Stimulated activated CD4-positive, alpha-beta T cell treated with anti-CD3 and anti-CD28 coated beads, TNF-alpha, amount 100 ng/mL, for 4 hours (primary cell): ENCODE measurements at regions not wholly inside any gene's neighbourhood (a gene's known extent, or its start where the extent isn't known, plus 50 kb on each side); places are given as distances from the start of the nearest gene placed in this dataset.
"Not testable (repeated sequence)": the region's sequence is repeated elsewhere in the genome, so short reads cannot be mapped to it uniquely, and the experiment has no call there.

Experiments used
- DNase-seq, 3 experiments: peaks; one replicate each; pipeline ENCODE4 v3.0.0-alpha.2; 2020; ENCODE audit warnings: low read depth in 3 of 3

GRCh38 chr13:110811008-110811720 is 97.7 kb downstream of the ING1 start:
- DNase-seq, result no peak

GRCh38 chr13:110811771-110812120 is 98.2 kb downstream of the ING1 start:
- no peak for DNase-seq

- DNase-seq, result no peak
These were observed 98.8 kb downstream of the ING1 start for GRCh38 chr13:110812121-110812868.

GRCh38 chr13:110812869-110813645 is 99.6 kb downstream of the ING1 start:
- no peak for DNase-seq

GRCh38 chr13:110813646-110814624 is 100.4 kb downstream of the ING1 start:
- no peak for DNase-seq

GRCh38 chr13:110815471-110816204 is 99.2 kb downstream of the ANKRD10 start:
- DNase-seq, result no peak

- no peak for DNase-seq
These were observed 98.4 kb downstream of the ANKRD10 start for GRCh38 chr13:110816500-110816899.

- no peak for DNase-seq
These were observed 97.7 kb downstream of the ANKRD10 start for GRCh38 chr13:110817143-110817542.

- DNase-seq, result no peak
These were observed 96.1 kb downstream of the ANKRD10 start for GRCh38 chr13:110818747-110819146.

GRCh38 chr13:110819203-110820014 is 95.5 kb downstream of the ANKRD10 start:
- DNase-seq, result peak; percentile 58 to 68 (median 59)

GRCh38 chr13:110820322-110820721 is 94.5 kb downstream of the ANKRD10 start:
- no peak for DNase-seq

- not testable (repeated sequence) for DNase-seq
These were observed 92.8 kb downstream of the ANKRD10 start for GRCh38 chr13:110821837-110822668.

- no peak for DNase-seq
These were observed 92.3 kb downstream of the ANKRD10 start for GRCh38 chr13:110822669-110822945.

GRCh38 chr13:110824702-110825300 is 90.1 kb downstream of the ANKRD10 start:
- no peak for DNase-seq

- DNase-seq, result no peak
These were observed 89.4 kb downstream of the ANKRD10 start for GRCh38 chr13:110825516-110825915.

GRCh38 chr13:110826101-110826500 is 88.8 kb downstream of the ANKRD10 start:
- DNase-seq, result no peak

- no peak for DNase-seq
These were observed 87.8 kb downstream of the ANKRD10 start for GRCh38 chr13:110826861-110827672.
